Fibroblast of lung (primary cell): ENCODE measurements at regions not wholly inside any gene's neighbourhood (a gene's known extent, or its start where the extent isn't known, plus 50 kb on each side); places are given as distances from the start of the nearest gene placed in this dataset.

Source experiments
- EZH2 ChIP-seq: IDR thresholded peaks from 2 replicates; pipeline ENCODE4 v1.5.1; 2012; ENCODE audit warnings: low read length, control low read depth, mild to moderate bottlenecking; ENCODE audit errors: missing control alignments
- TF ChIP-seq, protein P1 (sequence below), 2 donors: IDR thresholded peaks in 1 of 2; conservative IDR thresholded peaks in 1 of 2; 1 replicate in 1 of 2; 2 replicates in 1 of 2; pipeline ENCODE4 v1.5.1; 2011 to 2012; ENCODE audit warnings: low read length in 2 of 2, control low read depth in 1 of 2, inconsistent platforms in 1 of 2, low read depth in 1 of 2, mild to moderate bottlenecking in 1 of 2

DNA sequence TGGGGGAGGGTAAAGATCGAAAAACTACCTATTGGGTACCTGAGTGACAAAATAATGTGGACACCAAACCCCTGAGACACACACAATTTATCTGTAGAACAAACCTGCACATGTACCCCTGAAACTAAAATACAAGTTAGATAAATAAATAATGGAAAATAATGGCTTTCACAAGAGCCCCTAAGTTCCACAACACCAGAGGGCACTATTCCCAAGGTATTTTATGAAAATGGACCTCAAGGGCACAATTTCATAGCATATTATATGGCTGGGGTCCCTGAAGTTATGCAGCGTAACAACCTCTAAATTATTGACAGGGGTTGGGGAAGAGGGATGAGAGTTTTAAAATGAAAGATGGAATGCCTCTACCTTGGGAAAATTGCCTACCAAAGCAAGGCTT, 81.3 kb upstream of the TMEM33 start:
- TF ChIP-seq, protein P1, sequence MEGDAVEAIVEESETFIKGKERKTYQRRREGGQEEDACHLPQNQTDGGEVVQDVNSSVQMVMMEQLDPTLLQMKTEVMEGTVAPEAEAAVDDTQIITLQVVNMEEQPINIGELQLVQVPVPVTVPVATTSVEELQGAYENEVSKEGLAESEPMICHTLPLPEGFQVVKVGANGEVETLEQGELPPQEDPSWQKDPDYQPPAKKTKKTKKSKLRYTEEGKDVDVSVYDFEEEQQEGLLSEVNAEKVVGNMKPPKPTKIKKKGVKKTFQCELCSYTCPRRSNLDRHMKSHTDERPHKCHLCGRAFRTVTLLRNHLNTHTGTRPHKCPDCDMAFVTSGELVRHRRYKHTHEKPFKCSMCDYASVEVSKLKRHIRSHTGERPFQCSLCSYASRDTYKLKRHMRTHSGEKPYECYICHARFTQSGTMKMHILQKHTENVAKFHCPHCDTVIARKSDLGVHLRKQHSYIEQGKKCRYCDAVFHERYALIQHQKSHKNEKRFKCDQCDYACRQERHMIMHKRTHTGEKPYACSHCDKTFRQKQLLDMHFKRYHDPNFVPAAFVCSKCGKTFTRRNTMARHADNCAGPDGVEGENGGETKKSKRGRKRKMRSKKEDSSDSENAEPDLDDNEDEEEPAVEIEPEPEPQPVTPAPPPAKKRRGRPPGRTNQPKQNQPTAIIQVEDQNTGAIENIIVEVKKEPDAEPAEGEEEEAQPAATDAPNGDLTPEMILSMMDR (conservative IDR thresholded peaks at IDR 0.05 in 1 of 2, IDR thresholded peaks at IDR 0.05 in 1 of 2; ENCODE audit: low read depth in 1 of 2, low read length in 2 of 2) = peak in 1 of 2 donors; percentile 1
- no peak for TF ChIP-seq EZH2
